NK-92 (cell line): ENCODE measurements at regions not wholly inside any gene's neighbourhood (a gene's known extent, or its start where the extent isn't known, plus 50 kb on each side); places are given as distances from the start of the nearest gene placed in this dataset.
A peak's percentile ranks its signal among the peaks of the same experiment; 100 is the strongest.

Source experiments
- DNase-seq: peaks from one replicate; lab custom pipeline; 2025; ENCODE audit not compliant: unreplicated experiment; lab: John Stamatoyannopoulos, UW

DNA sequence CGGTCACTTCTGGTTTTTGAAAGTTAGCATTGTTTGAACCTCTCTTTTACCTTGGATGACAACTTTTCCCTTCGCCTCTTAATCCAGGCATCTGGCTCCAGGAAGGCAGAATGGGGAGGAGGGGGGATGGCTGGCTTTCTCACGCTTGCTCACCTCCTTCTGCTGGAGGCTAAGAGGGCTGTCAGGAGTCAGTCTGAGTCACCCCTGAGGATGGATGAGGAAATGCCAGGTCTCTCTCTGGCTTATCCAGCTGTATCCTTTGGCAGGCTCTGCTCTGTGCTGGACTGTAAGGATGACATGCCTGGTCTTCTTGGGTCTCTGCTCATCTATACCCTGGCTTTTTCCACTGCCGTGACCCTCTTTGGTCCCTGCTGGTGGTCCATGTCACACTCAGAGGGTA, 142.9 kb upstream of the GYPC start:
- DNase-seq, result no peak

DNA sequence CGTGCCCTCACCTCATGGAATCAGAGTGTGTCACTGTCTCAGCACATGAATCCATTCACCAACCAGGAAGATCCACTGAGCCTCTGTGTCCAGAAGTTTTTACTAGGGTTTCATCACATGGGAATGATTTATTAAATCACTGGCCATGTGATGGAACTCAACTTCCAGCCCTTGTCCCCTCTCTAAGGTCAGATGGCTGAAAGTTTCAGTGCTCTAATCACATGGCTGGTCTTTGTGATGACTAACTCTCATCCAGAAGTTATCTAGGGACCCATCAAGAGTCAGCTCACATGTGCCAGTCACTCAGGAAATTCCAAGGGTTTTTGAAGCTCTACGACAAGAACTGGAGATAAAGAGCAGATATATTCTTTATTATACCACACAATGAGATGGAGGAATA, 140.5 kb upstream of the GYPC start:
- DNase-seq, result no peak

DNA sequence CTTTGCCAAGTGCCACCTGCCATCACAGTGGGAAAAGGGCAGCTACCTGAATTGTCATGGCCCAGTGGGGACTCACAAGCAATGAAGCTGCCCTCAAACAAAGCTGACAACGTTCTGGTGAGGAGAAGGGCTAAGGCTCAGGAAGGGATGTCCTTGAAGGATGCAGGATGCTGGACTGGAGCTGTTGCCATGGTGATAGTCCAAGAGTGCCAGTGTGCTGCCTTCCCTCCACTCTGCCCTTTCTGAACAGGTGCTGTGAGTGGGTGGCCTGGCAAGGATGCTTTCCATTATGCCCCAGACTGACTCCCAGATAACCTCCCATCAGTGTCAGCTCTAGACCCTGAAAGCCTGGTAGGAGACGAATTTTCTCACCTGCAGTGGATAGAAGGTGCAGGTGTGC, 137.8 kb upstream of the GYPC start:
- no peak for DNase-seq

DNA sequence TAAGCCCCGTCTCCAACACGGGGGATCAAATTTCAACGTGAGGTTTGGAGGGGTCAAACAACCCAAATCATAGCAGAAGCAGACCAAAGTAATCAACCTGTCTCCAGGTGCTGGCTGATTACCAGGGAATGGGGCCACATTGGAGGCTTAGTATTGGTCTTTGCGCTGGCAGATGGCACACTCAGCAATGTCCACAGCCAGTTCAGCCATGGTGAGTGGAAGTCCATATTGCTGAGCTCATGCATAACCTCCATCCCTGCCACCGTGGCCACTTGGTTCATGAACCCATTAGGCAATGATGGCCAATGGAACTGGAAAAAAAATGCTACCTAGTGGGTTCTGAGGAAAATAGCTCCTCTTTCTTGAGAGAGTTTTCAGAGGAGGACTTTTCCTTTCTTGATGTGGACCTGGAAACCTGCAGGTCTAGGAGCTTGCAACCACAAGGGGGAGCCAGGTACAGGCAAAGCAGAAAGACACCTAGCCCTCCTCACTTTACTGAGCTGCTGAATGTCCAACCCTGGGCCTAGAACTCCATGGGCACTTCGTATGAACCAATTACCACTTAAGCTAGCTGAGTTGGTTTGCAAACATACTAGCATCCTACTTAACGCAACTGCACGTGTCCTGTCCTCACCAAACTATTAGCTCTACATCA, 128.0 kb upstream of the GYPC start:
- peak; percentile 13 for DNase-seq

DNA sequence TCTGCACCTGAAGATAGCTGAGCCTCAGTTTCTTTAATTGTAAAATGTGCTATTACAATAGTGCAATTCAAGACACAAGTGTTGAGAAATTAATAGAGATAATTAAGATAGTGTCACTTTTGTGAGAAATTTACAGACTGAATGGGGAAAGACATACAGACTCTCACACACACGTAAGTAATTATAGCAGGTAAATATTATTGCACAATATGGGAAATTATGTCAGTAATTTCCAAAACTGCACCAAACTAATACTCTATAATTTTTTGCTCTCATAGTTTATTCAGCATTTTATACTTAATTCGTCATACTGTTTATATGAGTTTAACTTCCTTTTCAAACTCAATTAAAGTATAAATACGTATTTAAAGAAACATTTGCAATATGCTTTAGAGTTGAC, 124.9 kb upstream of the GYPC start:
- DNase-seq, result no peak

DNA sequence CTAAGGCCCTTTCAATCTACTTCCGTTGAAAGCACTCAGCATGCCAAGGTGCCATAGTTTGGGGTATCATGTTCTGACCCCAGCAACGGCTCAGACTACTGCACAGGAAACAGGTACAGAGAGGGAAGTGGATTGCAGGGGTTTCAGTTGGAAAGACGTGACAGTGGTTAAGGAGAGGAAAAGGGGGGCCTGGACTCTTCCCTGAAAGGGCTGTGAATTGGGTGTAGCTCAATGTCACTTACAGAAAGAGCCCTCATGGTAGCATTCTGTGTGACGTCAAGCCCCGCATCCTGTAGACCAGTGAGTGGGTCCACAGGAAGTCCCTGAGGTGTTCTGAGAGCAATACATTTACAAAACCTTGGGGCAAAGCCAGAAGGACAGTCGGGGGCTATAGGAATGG, 121.5 kb upstream of the GYPC start:
- no peak for DNase-seq

DNA sequence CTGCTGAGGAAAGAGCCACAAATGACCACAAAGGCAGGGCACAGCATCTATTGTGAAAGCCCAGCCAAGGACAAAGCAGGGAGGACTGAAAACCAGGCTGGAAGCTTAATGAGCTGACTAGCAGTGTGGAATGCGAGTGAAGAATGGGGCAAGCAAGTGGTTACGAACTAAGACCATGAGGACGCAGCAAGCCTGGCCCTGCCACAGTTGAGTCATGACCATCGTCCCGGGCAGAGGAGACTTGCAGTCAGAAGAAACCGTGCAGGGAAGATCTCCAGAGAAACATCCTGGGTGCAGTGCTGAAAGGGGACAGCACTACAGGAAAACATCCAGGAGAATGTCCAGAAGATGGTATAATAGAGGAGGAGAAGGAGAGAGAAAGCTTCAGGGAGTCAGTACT, 120.5 kb upstream of the GYPC start:
- DNase-seq, result no peak

DNA sequence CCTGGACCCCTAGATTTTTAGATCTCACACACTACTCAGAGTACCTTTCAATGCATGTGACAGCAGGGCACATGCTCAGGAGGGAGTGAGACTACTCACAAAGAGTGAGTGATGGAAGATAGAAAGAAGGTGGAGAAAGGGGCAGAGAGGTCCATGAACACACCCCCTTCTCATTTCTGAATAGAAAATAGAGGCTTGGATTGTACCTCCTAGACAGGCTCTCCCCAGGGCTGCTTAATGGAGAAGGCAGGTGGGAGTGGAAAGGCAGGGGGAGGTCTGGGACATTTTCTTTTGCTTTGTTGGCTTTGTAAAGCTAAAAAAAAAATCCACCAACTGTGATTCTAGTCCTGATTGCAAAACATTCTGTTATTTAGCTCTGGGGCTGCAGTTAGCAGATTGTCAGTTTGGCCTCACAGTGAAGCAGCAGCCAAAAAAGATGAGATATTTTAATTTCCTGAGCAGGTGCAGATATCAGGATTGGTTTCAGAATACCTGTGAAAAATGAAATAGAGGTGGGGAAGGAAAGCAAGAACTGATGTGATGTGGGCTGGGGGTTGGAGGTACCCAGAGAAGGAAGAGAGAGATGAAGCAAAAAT, 119.3 kb upstream of the GYPC start:
- no peak for DNase-seq

DNA sequence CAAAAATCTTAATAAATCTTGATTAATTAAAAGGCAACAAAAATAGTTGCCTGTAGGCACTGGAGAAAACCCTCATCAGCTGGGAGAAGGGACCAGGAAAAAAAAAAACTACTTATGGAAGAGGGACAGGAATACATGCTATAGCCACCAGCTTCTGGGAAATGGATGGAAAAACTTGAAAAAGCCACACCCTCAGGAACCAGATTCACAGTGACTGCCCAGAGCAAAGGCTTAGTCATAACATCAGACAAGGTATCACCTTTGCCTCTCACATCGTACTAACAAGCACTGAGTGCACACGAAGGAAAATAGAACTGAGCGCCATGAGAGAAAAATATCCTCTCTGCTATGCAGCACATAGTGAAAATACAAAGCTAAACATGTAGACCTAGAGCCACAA, 116.9 kb upstream of the GYPC start:
- no peak for DNase-seq

DNA sequence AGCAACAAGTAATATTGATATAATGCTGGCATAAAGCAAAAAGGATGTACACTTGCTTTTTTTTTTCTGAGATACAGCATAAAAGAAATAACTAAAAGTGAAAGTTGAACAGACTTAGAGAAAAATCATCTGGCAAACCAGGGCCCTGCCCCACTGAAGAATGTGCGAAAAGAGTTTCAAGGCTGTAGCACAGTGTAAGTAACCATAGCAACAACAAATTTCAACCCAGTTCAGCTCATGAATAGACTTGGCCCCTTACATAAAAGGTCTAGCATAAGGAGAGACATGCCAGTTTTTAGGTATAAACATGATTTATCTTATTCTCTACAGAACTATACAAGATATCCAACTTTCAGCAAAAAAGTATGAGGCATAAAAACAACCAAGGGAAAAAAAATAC, 113.7 kb upstream of the GYPC start:
- no peak for DNase-seq

DNA sequence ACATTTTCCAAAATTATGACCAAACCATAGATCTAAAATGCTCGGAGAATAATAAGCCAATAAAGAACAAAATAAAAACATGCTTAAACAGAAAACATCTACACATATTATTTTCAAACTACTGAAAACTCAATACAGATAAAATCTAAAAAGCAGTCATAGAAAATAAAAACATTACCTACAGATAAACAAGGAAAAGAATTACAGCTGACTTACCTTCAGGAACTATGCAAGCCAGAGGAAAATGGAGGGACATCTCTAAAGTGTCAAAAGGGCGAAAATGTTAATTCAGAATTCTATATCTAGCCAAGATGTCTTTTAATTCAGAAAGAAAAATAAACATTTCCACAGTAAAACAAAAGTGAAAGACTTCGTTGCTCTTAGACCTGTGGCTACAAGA, 112.9 kb upstream of the GYPC start:
- no peak for DNase-seq

DNA sequence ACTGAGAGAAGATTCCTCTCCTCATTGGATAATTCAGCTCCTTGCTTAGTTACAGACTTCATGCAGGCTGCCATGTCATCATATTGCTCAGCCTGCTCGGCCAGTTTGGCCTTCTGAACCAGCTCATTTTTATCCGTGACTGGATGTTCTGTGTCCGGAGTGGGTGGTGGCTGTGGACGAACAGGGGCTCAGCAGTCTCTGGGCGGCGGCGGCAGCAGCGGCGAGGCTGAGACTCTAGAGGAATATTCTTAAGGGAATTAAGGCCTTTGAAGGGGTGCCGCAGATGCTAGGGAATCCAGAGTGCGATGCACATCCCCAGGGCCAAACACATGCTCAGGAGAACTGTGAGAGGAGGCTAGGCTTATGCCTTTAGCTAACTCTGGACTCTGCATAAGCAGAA, 97.9 kb upstream of the GYPC start:
- no peak for DNase-seq

DNA sequence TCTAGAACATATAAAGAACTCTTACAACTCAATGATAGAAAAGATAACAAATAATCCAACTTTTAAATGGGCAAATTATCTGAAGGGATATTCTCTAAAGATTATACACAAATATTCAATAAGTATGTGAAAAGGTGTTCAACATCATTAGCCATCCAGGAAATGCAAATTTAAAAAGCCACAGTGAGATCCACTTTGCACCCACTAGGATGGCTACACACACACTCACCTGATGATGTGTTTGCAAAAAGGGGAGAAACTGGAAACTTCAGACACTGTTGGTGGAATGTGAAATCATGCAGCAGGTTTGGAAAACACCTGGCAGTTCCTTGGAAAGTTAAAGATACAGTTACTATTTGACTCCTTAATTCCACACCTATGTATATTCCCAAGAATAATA, 87.2 kb upstream of the GYPC start:
- DNase-seq, result no peak

DNA sequence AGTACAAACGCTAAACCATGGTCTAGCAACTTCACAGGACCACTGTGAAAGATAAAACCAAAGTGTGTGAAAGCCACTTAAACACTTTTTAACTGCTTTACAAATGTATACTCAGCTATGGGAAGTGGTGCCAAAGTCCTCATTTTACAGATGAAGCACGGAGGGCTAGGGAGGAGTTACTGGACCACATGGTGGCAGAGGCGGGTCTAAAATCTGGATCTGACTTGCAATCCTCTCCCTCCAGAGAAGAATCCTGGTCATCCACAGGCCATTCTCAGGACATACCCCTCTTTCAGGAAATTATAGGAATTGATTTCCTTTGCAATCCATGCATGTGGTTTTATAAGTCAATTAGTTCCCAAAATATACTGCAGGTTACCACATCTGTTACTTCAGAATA, 84.6 kb upstream of the GYPC start:
- DNase-seq, result no peak

DNA sequence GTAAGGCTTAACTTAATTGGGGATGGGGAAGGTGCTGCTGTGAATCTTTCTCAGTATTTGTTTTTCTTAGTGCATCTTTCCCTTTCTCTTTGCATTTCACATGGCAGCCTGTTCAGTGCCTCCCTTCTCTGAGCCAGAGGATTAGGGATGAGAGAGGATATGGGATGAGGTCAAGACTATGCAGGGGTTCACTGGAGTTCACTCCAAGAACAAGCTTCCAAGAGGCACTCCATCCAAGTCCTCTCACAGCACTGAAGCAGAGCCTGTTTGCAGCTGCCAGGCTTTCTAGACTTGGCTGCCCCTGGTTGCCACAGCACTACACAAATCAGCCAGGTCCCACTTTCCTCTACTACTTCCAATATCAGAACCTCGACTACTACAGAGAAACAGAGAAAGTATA, 80.3 kb upstream of the GYPC start:
- no peak for DNase-seq

DNA sequence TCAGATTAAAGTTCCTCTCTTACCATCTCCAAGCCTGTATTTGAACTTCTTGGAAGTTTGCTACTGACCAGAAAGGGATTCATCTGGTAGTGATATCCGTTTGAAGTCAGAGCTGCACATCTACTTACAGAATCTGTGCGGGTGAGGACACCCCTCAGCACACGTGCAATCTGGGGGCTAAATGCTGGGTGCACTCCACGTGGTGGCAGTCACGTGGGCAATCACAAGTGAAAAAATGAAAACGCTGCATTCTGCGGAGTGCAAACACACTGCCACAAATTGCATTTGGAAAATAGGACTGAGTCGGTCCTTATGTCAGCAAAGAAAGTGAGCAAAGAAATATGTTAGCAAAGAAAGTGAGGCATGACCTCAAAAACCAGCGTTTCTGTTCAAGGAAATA, 76.1 kb upstream of the GYPC start:
- DNase-seq, result no peak

DNA sequence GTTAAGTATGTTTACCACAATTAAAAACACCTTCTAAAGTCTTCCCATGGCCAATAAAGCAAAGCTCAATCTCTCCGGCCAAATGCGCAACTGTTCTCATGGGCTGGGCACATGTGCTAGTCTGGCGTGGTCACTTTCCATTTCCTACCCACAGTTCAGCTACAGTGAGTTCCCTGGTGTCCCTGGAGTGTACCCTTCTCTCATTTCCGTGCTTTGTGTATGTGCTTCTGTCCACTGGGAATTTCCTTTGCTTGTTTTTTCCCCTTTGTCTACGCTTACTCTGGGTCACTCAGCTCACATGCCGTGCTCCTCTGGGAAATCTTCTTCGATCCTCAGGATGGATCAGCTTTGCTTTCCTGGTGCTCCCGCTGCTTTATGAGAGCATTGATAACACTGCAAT, 69.6 kb upstream of the GYPC start:
- no peak for DNase-seq

DNA sequence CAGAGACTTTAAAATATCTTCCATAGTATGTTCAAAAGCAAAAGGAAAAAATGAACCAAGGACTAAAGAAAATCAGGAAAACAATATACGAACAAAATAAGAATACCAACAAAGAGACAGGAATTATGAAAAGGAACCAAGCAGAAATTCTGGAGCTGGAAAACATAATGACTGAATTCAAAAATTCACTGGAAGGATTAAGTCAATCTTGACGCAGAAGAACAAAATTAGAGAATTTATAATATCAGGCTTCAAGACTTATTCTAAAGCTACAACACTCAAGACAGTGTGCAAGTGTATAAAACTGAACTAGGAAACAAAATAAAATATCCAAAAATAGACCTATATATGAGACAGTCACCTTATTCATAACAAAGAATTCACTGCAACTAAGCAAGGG, 56.9 kb upstream of the GYPC start:
- no peak for DNase-seq

DNA sequence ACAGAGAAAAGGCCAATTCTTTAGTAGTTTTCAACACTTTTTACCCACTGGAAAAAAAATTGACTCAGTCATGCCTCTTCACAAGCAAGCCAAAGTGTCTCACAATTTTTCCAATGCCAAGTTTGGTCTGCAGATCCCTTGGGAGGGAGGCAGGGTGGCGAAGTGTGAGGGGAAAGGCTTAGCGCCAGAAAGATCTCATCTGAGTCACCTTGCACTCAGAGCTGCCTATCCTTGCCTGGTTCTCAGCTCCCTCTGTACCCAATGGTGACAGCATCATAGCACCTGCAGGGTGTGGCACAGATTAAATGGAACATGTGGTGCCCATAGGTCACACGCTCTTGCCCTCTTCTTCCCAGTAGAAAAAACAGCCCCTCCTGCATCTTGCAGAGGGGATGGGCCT, 55.2 kb upstream of the GYPC start:
- DNase-seq, result no peak

DNA sequence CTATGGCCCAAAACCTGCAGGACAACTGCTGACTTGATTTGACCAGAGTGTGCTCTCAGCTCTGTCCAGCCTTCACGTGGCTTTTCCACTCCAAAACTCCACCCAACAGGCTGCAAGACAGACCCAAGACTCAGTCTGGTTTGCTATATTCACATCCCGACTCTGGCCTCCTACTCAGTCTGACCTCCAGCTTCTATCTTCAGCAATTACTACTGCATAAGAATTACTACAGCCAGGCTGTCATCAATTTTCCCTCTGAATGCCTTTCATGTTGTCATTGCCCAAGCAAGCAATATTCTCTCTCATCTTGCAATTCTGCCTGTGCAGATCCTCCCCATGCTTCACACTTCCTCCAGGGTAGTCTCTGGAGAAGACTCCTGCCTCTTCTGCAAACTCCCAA, 53.6 kb upstream of the GYPC start:
- DNase-seq, result no peak
